ENCODE measurements at regions not wholly inside any gene's neighbourhood (a gene's known extent, or its start where the extent isn't known, plus 50 kb on each side); places are given as distances from the start of the nearest gene placed in this dataset.

DNA sequence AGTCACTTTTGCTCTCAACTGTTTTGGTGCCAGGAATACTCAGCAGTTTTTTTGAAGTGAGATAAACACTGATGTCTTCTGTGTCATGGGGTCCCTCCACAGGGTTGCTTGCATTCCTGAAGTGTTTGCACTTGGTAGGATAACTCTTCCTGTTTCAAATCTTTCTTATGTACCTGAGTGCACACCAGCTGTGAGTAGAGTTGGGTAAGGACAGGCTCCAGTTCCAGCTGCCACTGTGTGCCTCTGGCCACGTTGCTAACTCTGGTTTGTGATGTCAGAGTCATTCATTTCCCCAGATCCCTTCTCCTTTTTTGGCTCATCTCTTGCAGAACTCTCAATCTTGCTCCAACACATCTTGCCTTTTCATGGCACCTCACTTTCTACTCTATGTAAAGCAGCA, 356.3 kb upstream of the B3GALT2 start:
- no peak for TF ChIP-seq POLR2A (IDR thresholded peaks at IDR 0.05; ENCODE audit: low read depth, low read length)
- no peak for TF ChIP-seq NFIC (IDR thresholded peaks at IDR 0.05; ENCODE audit: low read depth, low read length)
- no peak for TF ChIP-seq CBX5 (IDR thresholded peaks at IDR 0.05; ENCODE audit: low read depth)
- TF ChIP-seq FOXM1 (IDR thresholded peaks at IDR 0.05; ENCODE audit: low read depth, low read length), result no peak
- no peak for TF ChIP-seq POLR2AphosphoS5 (IDR thresholded peaks at IDR 0.05; ENCODE audit: low read length)
- TF ChIP-seq MTA3 (IDR thresholded peaks at IDR 0.05; ENCODE audit: borderline replicate concordance, low read length), result no peak
- TF ChIP-seq CREB1 (IDR thresholded peaks at IDR 0.05; ENCODE audit: low read depth), result no peak
- TF ChIP-seq EZH2 (IDR thresholded peaks at IDR 0.05; ENCODE audit: borderline replicate concordance, control insufficient read depth, low read depth, low read length), result no peak
- TF ChIP-seq, protein P1, sequence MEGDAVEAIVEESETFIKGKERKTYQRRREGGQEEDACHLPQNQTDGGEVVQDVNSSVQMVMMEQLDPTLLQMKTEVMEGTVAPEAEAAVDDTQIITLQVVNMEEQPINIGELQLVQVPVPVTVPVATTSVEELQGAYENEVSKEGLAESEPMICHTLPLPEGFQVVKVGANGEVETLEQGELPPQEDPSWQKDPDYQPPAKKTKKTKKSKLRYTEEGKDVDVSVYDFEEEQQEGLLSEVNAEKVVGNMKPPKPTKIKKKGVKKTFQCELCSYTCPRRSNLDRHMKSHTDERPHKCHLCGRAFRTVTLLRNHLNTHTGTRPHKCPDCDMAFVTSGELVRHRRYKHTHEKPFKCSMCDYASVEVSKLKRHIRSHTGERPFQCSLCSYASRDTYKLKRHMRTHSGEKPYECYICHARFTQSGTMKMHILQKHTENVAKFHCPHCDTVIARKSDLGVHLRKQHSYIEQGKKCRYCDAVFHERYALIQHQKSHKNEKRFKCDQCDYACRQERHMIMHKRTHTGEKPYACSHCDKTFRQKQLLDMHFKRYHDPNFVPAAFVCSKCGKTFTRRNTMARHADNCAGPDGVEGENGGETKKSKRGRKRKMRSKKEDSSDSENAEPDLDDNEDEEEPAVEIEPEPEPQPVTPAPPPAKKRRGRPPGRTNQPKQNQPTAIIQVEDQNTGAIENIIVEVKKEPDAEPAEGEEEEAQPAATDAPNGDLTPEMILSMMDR (IDR thresholded peaks at IDR 0.05 in 2 of 3, conservative IDR thresholded peaks at IDR 0.05 in 1 of 3; ENCODE audit: control insufficient read depth in 2 of 3, extremely low read depth in 1 of 3, insufficient read depth in 1 of 3, low read depth in 3 of 3, low read length in 3 of 3), result no peak
- TF ChIP-seq SUZ12 (IDR thresholded peaks at IDR 0.05; ENCODE audit: unreplicated experiment), result no peak
- no peak for TF ChIP-seq GABPA (IDR thresholded peaks at IDR 0.05; ENCODE audit: low read depth)
- TF ChIP-seq, protein P2, sequence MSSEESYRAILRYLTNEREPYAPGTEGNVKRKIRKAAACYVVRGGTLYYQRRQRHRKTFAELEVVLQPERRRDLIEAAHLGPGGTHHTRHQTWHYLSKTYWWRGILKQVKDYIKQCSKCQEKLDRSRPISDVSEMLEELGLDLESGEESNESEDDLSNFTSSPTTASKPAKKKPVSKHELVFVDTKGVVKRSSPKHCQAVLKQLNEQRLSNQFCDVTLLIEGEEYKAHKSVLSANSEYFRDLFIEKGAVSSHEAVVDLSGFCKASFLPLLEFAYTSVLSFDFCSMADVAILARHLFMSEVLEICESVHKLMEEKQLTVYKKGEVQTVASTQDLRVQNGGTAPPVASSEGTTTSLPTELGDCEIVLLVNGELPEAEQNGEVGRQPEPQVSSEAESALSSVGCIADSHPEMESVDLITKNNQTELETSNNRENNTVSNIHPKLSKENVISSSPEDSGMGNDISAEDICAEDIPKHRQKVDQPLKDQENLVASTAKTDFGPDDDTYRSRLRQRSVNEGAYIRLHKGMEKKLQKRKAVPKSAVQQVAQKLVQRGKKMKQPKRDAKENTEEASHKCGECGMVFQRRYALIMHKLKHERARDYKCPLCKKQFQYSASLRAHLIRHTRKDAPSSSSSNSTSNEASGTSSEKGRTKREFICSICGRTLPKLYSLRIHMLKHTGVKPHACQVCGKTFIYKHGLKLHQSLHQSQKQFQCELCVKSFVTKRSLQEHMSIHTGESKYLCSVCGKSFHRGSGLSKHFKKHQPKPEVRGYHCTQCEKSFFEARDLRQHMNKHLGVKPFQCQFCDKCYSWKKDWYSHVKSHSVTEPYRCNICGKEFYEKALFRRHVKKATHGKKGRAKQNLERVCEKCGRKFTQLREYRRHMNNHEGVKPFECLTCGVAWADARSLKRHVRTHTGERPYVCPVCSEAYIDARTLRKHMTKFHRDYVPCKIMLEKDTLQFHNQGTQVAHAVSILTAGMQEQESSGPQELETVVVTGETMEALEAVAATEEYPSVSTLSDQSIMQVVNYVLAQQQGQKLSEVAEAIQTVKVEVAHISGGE (CRISPR knock-in tag; IDR thresholded peaks at IDR 0.05), result no peak
- TF ChIP-seq CHD2 (IDR thresholded peaks at IDR 0.05; ENCODE audit: borderline replicate concordance, low read depth, low read length), result no peak
